ENCODE measurements at regions not wholly inside any gene's neighbourhood (a gene's known extent, or its start where the extent isn't known, plus 50 kb on each side); places are given as distances from the start of the nearest gene placed in this dataset.

DNA sequence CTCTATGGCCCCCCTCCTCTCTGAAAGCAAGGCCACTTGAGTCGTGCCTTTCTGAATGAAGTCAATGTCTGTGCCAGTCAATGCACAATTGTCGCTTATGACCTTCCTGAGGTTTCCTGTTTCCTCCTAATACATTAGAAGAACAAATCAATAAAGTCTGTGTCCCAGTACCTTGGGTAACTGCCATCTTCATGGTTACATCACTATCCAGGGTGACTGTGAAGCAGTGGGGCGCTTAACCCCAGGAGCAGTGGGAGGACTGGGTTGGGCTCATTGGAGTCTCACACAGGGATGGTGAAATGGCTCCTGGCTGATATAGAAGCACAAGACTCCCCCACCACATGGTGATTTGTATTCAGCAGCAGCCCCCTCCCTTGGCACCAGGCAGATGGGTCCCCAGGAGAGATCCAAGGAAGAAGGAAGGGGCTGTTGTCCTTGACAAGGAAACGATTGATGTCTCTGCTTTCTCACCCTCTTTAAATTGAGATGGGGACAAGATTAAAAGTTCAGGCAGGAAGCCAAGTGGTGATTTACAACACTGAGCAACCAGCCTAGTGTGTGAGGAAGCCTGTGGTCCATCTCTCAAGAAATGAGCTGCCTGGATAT lies 261.9 kb upstream of the ZNF462 start:
- H3K27ac ChIP-seq: no peak overlapping the region
- TF ChIP-seq, protein P1, sequence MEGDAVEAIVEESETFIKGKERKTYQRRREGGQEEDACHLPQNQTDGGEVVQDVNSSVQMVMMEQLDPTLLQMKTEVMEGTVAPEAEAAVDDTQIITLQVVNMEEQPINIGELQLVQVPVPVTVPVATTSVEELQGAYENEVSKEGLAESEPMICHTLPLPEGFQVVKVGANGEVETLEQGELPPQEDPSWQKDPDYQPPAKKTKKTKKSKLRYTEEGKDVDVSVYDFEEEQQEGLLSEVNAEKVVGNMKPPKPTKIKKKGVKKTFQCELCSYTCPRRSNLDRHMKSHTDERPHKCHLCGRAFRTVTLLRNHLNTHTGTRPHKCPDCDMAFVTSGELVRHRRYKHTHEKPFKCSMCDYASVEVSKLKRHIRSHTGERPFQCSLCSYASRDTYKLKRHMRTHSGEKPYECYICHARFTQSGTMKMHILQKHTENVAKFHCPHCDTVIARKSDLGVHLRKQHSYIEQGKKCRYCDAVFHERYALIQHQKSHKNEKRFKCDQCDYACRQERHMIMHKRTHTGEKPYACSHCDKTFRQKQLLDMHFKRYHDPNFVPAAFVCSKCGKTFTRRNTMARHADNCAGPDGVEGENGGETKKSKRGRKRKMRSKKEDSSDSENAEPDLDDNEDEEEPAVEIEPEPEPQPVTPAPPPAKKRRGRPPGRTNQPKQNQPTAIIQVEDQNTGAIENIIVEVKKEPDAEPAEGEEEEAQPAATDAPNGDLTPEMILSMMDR (conservative IDR thresholded peaks at IDR 0.05; ENCODE audit: low read depth): no peak
- ChIA-PET POLR2A (ENCODE audit: low non-redundant PET) (no interaction called here), CTCF (no interaction called here)
- no peak for DNase-seq (ENCODE audit: low spot score)

DNA sequence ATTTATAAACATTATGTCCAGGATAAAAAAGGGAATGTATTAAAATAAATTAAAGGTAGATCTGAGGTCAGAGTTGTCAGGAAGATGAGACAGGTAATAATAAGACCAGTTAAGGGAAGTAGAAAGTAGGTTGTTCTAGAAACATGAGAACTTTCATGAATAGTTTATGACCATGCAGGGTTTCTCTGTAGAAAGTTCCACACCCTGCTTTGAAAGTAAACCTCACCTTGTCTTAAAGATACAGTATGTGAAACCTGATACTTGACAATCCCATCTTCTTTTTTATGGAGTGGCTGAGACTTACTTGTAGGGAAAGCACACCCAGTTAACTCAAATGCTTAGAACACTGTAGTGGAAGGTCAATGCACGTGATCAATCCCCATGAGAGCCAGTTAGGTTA lies 260.6 kb upstream of the ZNF462 start:
- DNase-seq (ENCODE audit: low spot score): no peak
- ChIA-PET CTCF (interaction anchor here (0.6 kb wide), 1 partner anchor 663 kb away, joined by 3 read pairs; no protein-coding TSS in a partner anchor), POLR2A (ENCODE audit: low non-redundant PET) (no interaction called here)
- H3K27ac ChIP-seq: no peak overlapping the region
- TF ChIP-seq, protein P1 (conservative IDR thresholded peaks at IDR 0.05; ENCODE audit: low read depth): no peak

DNA sequence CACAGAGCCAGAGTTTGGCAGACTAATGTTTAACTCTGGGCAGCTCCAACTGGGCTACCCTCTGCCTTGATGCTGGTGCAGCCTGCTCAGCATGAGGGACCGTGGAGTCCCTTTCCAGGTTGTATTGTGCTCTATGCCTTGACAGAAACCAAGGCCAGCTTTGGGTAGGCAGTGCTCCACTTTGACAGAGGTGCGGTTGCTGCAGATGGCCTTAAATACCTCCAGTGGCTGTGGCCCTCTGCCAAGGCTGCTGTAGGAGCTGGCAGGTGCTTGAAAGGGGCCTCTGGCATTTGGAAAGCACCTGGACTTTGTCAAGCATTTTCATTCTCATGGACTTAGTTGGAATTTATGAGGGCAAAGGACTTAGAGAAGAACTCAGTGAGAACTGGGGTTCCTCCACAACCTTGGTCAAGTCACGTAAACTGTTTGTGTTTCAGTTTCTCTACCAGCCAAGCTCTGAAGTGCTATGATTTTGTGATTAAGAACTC lies 249.7 kb upstream of the ZNF462 start:
- ChIA-PET POLR2A (ENCODE audit: low non-redundant PET) (no interaction called here), CTCF (no interaction called here)
- no peak for DNase-seq (ENCODE audit: low spot score)
- TF ChIP-seq, protein P1 (conservative IDR thresholded peaks at IDR 0.05; ENCODE audit: low read depth): no peak
- no peak overlapping the region for H3K27ac ChIP-seq

DNA sequence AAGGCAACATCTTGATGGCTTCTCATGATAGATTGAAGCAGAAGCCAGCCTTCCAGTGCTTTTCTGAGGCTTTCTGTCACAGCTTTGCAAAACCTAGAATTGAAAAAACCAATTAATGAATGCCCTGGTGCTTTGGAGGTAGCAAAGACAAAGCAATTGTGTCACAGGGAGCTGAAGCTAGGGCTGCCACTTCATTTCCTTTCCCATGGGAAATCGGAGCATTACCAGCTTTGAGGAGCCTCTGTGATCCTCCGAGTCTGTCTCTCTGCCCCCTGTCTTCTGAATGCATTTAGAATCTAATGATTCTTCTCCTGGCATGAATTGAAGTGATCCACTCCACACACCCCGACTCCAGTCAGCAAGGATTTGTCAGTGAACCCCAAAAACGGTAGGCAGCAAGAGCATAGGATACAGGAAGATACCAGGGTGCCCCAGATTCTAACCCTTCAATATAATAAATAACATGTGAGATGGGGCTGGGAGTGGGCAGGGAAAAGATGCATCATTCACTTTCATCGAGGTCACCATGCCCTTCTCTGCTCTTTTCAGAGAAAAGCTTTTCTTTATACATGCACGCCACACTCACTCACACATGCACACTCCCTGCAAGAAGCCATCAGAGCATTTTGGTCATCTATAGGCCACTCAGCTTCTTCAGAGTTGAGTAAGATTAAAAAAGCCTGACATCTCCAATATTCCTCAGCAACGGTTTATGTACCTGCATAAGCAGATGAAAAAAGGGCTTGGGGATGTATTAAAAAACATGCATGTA lies 247.7 kb upstream of the ZNF462 start:
- H3K27ac ChIP-seq: no peak overlapping the region
- TF ChIP-seq, protein P1 (conservative IDR thresholded peaks at IDR 0.05; ENCODE audit: low read depth): no peak
- CTCF ChIA-PET: no interaction called here
- no peak for DNase-seq (ENCODE audit: low spot score)
- POLR2A ChIA-PET (ENCODE audit: low non-redundant PET): no interaction called here

DNA sequence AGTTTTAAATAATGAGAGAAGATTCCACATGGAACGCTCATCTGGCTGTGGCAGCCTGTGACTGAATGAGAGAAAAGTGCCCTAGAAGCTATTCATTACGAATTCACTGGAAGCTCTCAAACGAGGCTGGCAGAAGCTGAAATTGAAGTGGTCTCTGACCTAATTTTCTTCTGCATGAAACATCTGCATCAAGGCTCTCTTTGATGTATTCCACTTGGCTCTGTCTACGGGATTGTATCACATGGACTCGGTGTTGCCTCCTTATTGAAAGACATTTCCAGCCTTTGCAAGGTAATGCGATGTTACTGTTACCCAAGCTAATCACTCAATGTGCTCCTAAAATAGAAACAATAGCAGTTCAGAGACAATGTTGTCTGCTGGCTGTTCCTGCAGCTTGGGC lies 246.9 kb upstream of the ZNF462 start:
- ChIA-PET CTCF (interaction anchor here (0.7 kb wide), 1 partner anchor 223 kb away, joined by 3 read pairs; no protein-coding TSS in a partner anchor), POLR2A (ENCODE audit: low non-redundant PET) (no interaction called here)
- no peak for DNase-seq (ENCODE audit: low spot score)
- H3K27ac ChIP-seq: no peak overlapping the region
- TF ChIP-seq, protein P1 (conservative IDR thresholded peaks at IDR 0.05; ENCODE audit: low read depth): no peak

DNA sequence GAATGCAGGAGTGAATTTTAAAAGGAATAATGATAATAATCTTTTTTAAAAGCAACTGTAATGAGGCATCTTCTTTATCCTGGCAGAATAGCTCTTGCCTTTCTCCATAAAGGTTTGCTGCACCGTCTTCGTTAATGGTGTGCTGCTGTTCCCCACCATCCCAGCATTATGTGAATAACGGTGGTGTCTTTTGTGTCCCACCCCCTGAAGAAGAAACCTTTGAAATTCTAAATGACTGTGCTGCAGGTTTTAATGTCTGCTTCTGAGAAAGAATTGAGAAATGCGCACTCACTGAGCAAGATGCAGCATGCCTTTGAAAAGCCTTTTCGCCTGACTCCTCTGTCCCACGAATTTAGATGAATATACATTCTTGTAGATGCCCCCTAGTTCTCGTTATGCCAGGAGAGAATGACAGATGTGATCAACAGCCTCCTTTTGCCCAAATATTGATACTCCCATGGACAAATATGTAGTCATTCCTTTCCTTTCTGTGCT lies 246.1 kb upstream of the ZNF462 start:
- CTCF ChIA-PET: interaction anchor here (0.7 kb wide), 1 partner anchor 332 kb away, joined by 4 read pairs; no protein-coding TSS in a partner anchor
- H3K27ac ChIP-seq: no peak overlapping the region
- DNase-seq (ENCODE audit: low spot score): no peak
- POLR2A ChIA-PET (ENCODE audit: low non-redundant PET): no interaction called here
- TF ChIP-seq, protein P1 (conservative IDR thresholded peaks at IDR 0.05; ENCODE audit: low read depth): no peak
